Esophagus (tissue), 2 donors: ENCODE measurements at regions not wholly inside any gene's neighbourhood (a gene's known extent, or its start where the extent isn't known, plus 50 kb on each side); places are given as distances from the start of the nearest gene placed in this dataset.

ENCODE experiments used
- H3K27ac ChIP-seq, 2 donors: one replicate each; pipeline ENCODE4 v1.5.1; 2013; ENCODE audit warnings: low read depth in 2 of 2, mild to moderate bottlenecking in 2 of 2, inconsistent platforms in 1 of 2, low read length in 1 of 2, moderate library complexity in 1 of 2
- H3K27me3 ChIP-seq, 2 donors: one replicate each; pipeline ENCODE4 v1.6.1; 2013; ENCODE audit warnings: low read length in 2 of 2, control low read depth in 1 of 2, mild to moderate bottlenecking in 1 of 2; ENCODE audit not compliant: insufficient read depth in 2 of 2, control insufficient read depth in 1 of 2
- H3K36me3 ChIP-seq, 2 donors: one replicate each; pipeline ENCODE4 v1.6.1; 2013; ENCODE audit warnings: low read length in 1 of 2; ENCODE audit not compliant: control insufficient read depth in 2 of 2, insufficient read depth in 2 of 2
- H3K4me1 ChIP-seq, 2 donors: one replicate each; pipeline ENCODE4 v1.6.1; 2013; ENCODE audit warnings: low read length in 1 of 2; ENCODE audit not compliant: control insufficient read depth in 2 of 2, insufficient read depth in 2 of 2
- H3K4me3 ChIP-seq, 2 donors: one replicate each; pipeline ENCODE4 v1.5.1; 2013; ENCODE audit warnings: low read length in 2 of 2, mild to moderate bottlenecking in 2 of 2, low read depth in 1 of 2, moderate library complexity in 1 of 2
- H3K9me3 ChIP-seq, 2 donors: one replicate each; pipeline ENCODE4 v1.6.1; 2013; ENCODE audit warnings: mild to moderate bottlenecking in 2 of 2, low read depth in 1 of 2, low read length in 1 of 2, moderate library complexity in 1 of 2; ENCODE audit not compliant: control insufficient read depth in 2 of 2, insufficient read depth in 1 of 2
- WGBS, 2 donors: extraction: QIAGEN DNeasy Blood & Tissue Kit; methylation state at CpG; one replicate each; pipeline ENCODE4 v1.1.7; 2013; 5-methylcytosine and 5-hydroxymethylcytosine counted together
- donor health status: healthy with polysubstance abuse.
- donor health status: Bipolar disorder and iron deficiency.

- peaks cover 0 to 2% of the 10 kb centered on the region in 2 donors for H3K4me1 ChIP-seq
- H3K4me3 ChIP-seq, result no peak overlapping the region
- H3K36me3 ChIP-seq, result no peaks in the 10 kb centered on the region
- no peak overlapping the region for H3K27ac ChIP-seq
- WGBS, 2 donors, result 74 to 78% methylated on average over 6 of the region's 6 CpGs
- H3K27me3 ChIP-seq, result no peaks in the 10 kb centered on the region
- no peaks in the 10 kb centered on the region for H3K9me3 ChIP-seq
Observed at GRCh38 chr20:39259010-39259803, 297.1 kb downstream of the DHX35 start.

- Histone ChIP-seq H3K27ac (no peak overlapping the region), H3K4me1 (peaks cover 0 to 2% of the 10 kb centered on the region in 2 donors), H3K36me3 (no peaks in the 10 kb centered on the region), H3K27me3 (no peaks in the 10 kb centered on the region), H3K4me3 (no peak overlapping the region), H3K9me3 (no peaks in the 10 kb centered on the region)
- WGBS, 2 donors, result 87% methylated on average over 4 of the region's 4 CpGs
Observed at GRCh38 chr20:39258253-39258652, 296.1 kb downstream of the DHX35 start.

GRCh38 chr20:39253051-39253755 lies 291.1 kb downstream of the DHX35 start:
- H3K4me3 ChIP-seq, result no peak overlapping the region
- no peaks in the 10 kb centered on the region for H3K9me3 ChIP-seq
- no peaks in the 10 kb centered on the region for H3K4me1 ChIP-seq
- no peak overlapping the region for H3K27ac ChIP-seq
- WGBS, 2 donors, result 66 to 78% methylated on average over 9 of the region's 9 CpGs
- H3K27me3 ChIP-seq, result no peaks in the 10 kb centered on the region
- H3K36me3 ChIP-seq, result no peaks in the 10 kb centered on the region

GRCh38 chr20:39252035-39252434 lies 289.9 kb downstream of the DHX35 start:
- Histone ChIP-seq H3K9me3 (no peaks in the 10 kb centered on the region), H3K27me3 (no peaks in the 10 kb centered on the region), H3K36me3 (no peaks in the 10 kb centered on the region), H3K4me1 (no peaks in the 10 kb centered on the region), H3K4me3 (no peak overlapping the region), H3K27ac (no peak overlapping the region)
- 82 to 83% methylated on average over 6 of the region's 6 CpGs for WGBS, 2 donors

- no peaks in the 10 kb centered on the region for H3K9me3 ChIP-seq
- no peaks in the 10 kb centered on the region for H3K4me1 ChIP-seq
- H3K36me3 ChIP-seq, result no peaks in the 10 kb centered on the region
- no peaks in the 10 kb centered on the region for H3K27me3 ChIP-seq
- no peak overlapping the region for H3K27ac ChIP-seq
- 68 to 82% methylated on average over 4 of the region's 4 CpGs for whole genome bisulfite sequencing, 2 donors
- no peak overlapping the region for H3K4me3 ChIP-seq
Observed at GRCh38 chr20:39249798-39250197, 287.7 kb downstream of the DHX35 start.

GRCh38 chr20:39248862-39249485 lies 286.8 kb downstream of the DHX35 start:
- Histone ChIP-seq H3K4me3 (no peak overlapping the region), H3K27ac (no peak overlapping the region), H3K27me3 (no peaks in the 10 kb centered on the region), H3K9me3 (no peaks in the 10 kb centered on the region), H3K4me1 (no peaks in the 10 kb centered on the region), H3K36me3 (no peaks in the 10 kb centered on the region)

GRCh38 chr20:39248171-39248861 lies 286.2 kb downstream of the DHX35 start:
- Histone ChIP-seq H3K9me3 (peaks cover 0 to 4% of the 10 kb centered on the region in 2 donors), H3K4me3 (no peak overlapping the region), H3K27ac (no peak overlapping the region), H3K36me3 (no peaks in the 10 kb centered on the region), H3K27me3 (no peaks in the 10 kb centered on the region), H3K4me1 (no peaks in the 10 kb centered on the region)
- WGBS, 2 donors, result 77 to 88% methylated on average over 15 of the region's 15 CpGs

GRCh38 chr20:39246436-39246835 lies 284.3 kb downstream of the DHX35 start:
- Histone ChIP-seq H3K4me1 (no peaks in the 10 kb centered on the region), H3K27ac (no peak overlapping the region), H3K9me3 (peaks cover 0 to 4% of the 10 kb centered on the region in 2 donors), H3K27me3 (no peaks in the 10 kb centered on the region), H3K4me3 (no peak overlapping the region), H3K36me3 (no peaks in the 10 kb centered on the region)
- WGBS, 2 donors, result 81 to 82% methylated on average over 4 of the region's 4 CpGs

GRCh38 chr20:39245685-39246311 lies 283.7 kb downstream of the DHX35 start:
- WGBS, 2 donors, result 71 to 88% methylated on average over 1 of the region's 1 CpG

More at GRCh38 chr20:39245685-39246311, 283.7 kb downstream of the DHX35 start:
- Histone ChIP-seq H3K27me3 (no peaks in the 10 kb centered on the region), H3K27ac (no peak overlapping the region), H3K4me1 (no peaks in the 10 kb centered on the region), H3K36me3 (no peaks in the 10 kb centered on the region), H3K9me3 (peaks cover 0 to 4% of the 10 kb centered on the region in 2 donors), H3K4me3 (no peak overlapping the region)
